Tibial nerve (tissue), 4 donors: ENCODE measurements at regions not wholly inside any gene's neighbourhood (a gene's known extent, or its start where the extent isn't known, plus 50 kb on each side); places are given as distances from the start of the nearest gene placed in this dataset.

ENCODE experiments used
- DNase-seq, 2 donors: peaks; one replicate each; pipeline ENCODE4 v3.0.0-alpha.2; 2019; ENCODE audit warnings: low spot score in 2 of 2
- H3K27ac ChIP-seq, 4 donors: fragments of 200-600 bp; sonication (generic) in 3 of 4; one replicate each; pipeline ENCODE4 v1.5.1; 2017 to 2019; ENCODE audit warnings: mild to moderate bottlenecking in 1 of 4
- H3K27me3 ChIP-seq, 2 donors: fragments of 200-600 bp; sonication (generic) in 1 of 2; one replicate each; pipeline versions ENCODE4 v1.5.1 to v1.6.0; 2017 to 2019
- H3K36me3 ChIP-seq, 3 donors: fragments of 200-600 bp; sonication (generic); one replicate each; pipeline ENCODE4 v1.5.1; 2018 to 2019
- H3K4me1 ChIP-seq, 4 donors: fragments of 200-600 bp; sonication (generic) in 3 of 4; one replicate each; pipeline ENCODE4 v1.5.1; 2017 to 2019
- H3K4me3 ChIP-seq, 4 donors: fragments of 200-600 bp; sonication (generic) in 3 of 4; one replicate each; pipeline ENCODE4 v1.5.1; 2017 to 2019; ENCODE audit warnings: mild to moderate bottlenecking in 1 of 4, moderate library complexity in 1 of 4
- H3K9me3 ChIP-seq, 4 donors: fragments of 200-600 bp; sonication (generic) in 3 of 4; one replicate each; pipeline ENCODE4 v1.5.1; 2017 to 2019
- CTCF ChIP-seq, 5 experiments: fragments of 200-600 bp in 3 of 5; fragments of 450-650 bp in 2 of 5; sonication (generic) in 3 of 5; IDR thresholded peaks; one replicate each; pipeline ENCODE4 v1.5.1; 2016 to 2019; ENCODE audit warnings: antibody characterized with exemption in 5 of 5, mild to moderate bottlenecking in 3 of 5, moderate library complexity in 2 of 5
- EP300 ChIP-seq, 2 donors: sonication (generic); formaldehyde crosslinking; IDR thresholded peaks; one replicate each; pipeline ENCODE4 v1.6.1; 2017; ENCODE audit warnings: antibody characterized with exemption in 2 of 2, mild to moderate bottlenecking in 1 of 2
- POLR2A ChIP-seq, 2 donors: fragments of 450-650 bp; IDR thresholded peaks; one replicate each; pipeline ENCODE4 v1.6.1; 2017; ENCODE audit warnings: antibody characterized with exemption in 2 of 2, mild to moderate bottlenecking in 2 of 2, moderate library complexity in 2 of 2
- WGBS, 2 donors: methylation state at CpG; one replicate each; pipeline ENCODE4 v1.1.5; 2018; 5-methylcytosine and 5-hydroxymethylcytosine counted together

- Histone ChIP-seq H3K4me3 (no peak overlapping the region), H3K27me3 (no peaks in the 10 kb centered on the region), H3K9me3 (no peaks in the 10 kb centered on the region), H3K4me1 (no peaks in the 10 kb centered on the region), H3K36me3 (no peaks in the 10 kb centered on the region), H3K27ac (no peak overlapping the region)
- DNase-seq = no peak
- TF ChIP-seq CTCF (IDR thresholded peaks at IDR 0.05) (no peak), POLR2A (IDR thresholded peaks at IDR 0.05) (no peak), EP300 (IDR thresholded peaks at IDR 0.05) (no peak)
- 93 to 98% methylated on average over 11 of the region's 11 CpGs for WGBS, 2 donors
Observed at GRCh38 chr18:67043276-67043675, 439.4 kb upstream of the CDH19 start.

- no peak for TF ChIP-seq POLR2A (IDR thresholded peaks at IDR 0.05)
- TF ChIP-seq EP300 (IDR thresholded peaks at IDR 0.05) = no peak
- no peak for TF ChIP-seq CTCF (IDR thresholded peaks at IDR 0.05)
- H3K27me3 ChIP-seq = no peaks in the 10 kb centered on the region
- DNase-seq = no peak
- no peak overlapping the region for H3K4me3 ChIP-seq
- H3K27ac ChIP-seq = no peak overlapping the region
- H3K9me3 ChIP-seq = no peaks in the 10 kb centered on the region
- no peaks in the 10 kb centered on the region for H3K4me1 ChIP-seq
- H3K36me3 ChIP-seq = no peaks in the 10 kb centered on the region
- 38 to 57% methylated on average over 2 of the region's 2 CpGs for WGBS, 2 donors
Observed at GRCh38 chr18:67041334-67041733, 437.4 kb upstream of the CDH19 start.

- Histone ChIP-seq H3K27me3 (no peaks in the 10 kb centered on the region), H3K27ac (no peak overlapping the region), H3K36me3 (no peaks in the 10 kb centered on the region), H3K9me3 (no peaks in the 10 kb centered on the region), H3K4me3 (no peak overlapping the region), H3K4me1 (no peaks in the 10 kb centered on the region)
- WGBS, 2 donors = 53 to 56% methylated on average over 4 of the region's 4 CpGs
- TF ChIP-seq CTCF (IDR thresholded peaks at IDR 0.05) = no peak
- no peak for TF ChIP-seq POLR2A (IDR thresholded peaks at IDR 0.05)
- no peak for TF ChIP-seq EP300 (IDR thresholded peaks at IDR 0.05)
- DNase-seq = no peak
Observed at GRCh38 chr18:67035026-67035425, 431.1 kb upstream of the CDH19 start.

GRCh38 chr18:67023059-67023458 lies 419.2 kb upstream of the CDH19 start:
- DNase-seq = no peak
- TF ChIP-seq POLR2A (IDR thresholded peaks at IDR 0.05) = no peak
- no peak for TF ChIP-seq EP300 (IDR thresholded peaks at IDR 0.05)
- TF ChIP-seq CTCF (IDR thresholded peaks at IDR 0.05) = no peak
- no peaks in the 10 kb centered on the region for H3K27me3 ChIP-seq
- H3K36me3 ChIP-seq = no peaks in the 10 kb centered on the region
- no peaks in the 10 kb centered on the region for H3K9me3 ChIP-seq
- H3K4me3 ChIP-seq = no peak overlapping the region
- H3K27ac ChIP-seq = no peak overlapping the region
- no peaks in the 10 kb centered on the region for H3K4me1 ChIP-seq

- Histone ChIP-seq H3K36me3 (no peaks in the 10 kb centered on the region), H3K27ac (no peak overlapping the region), H3K9me3 (no peaks in the 10 kb centered on the region), H3K4me1 (no peaks in the 10 kb centered on the region), H3K4me3 (no peak overlapping the region), H3K27me3 (no peaks in the 10 kb centered on the region)
- TF ChIP-seq POLR2A (IDR thresholded peaks at IDR 0.05) (no peak), CTCF (IDR thresholded peaks at IDR 0.05) (no peak), EP300 (IDR thresholded peaks at IDR 0.05) (no peak)
- no peak for DNase-seq
Observed at GRCh38 chr18:67010919-67011318, 407.0 kb upstream of the CDH19 start.
